ENCODE measurements at regions not wholly inside any gene's neighbourhood (a gene's known extent, or its start where the extent isn't known, plus 50 kb on each side); places are given as distances from the start of the nearest gene placed in this dataset.

DNA sequence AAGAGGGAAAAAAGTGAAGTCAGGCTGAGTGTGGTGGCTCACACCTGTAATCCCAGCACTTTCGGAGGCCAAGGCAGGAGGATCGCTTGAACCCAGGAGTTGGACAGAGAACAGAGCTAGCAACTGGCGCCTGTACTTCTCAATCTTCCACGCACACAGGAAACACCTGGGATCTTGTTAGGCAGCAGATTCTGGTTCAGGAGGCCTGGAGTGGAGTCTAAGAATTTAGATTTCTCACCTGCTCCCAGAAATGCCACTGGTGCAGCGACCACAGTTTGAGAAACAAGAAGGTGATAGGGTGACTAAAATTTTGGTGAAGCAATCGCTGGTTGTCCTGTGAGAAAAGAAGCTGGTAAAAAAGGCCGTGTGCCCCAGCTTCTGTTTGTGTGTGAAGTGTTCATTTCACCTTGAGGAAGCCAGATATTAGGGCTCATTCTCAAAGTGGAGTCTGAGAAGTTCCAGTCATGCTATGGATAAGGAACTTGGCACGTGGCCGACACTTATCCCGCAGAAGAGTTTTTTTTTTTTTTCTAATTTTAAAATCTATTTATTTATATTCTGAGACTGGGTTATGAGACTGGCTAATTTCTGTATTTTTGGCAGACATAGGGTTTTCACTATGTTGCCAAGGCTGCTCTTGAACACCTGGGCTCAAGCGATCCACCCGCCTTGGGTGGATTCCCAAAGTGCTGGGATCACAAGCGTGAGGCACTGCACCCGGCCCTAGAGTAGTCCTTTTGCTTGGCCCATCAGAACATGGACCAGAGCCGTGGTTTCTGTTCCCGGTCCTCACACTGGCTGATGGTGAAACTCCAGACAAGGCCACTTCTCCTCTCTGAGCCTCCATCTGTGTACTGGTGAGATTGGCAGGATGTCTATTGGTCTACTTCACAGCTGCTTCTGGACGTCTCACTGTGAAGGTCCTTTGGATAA lies 324.6 kb upstream of the PROK2 start:
- no peak for DNase-seq (ENCODE audit: extremely low spot score in 2 of 2)
- no peak for TF ChIP-seq POLR2A (IDR thresholded peaks at IDR 0.05)
- no peak for TF ChIP-seq CTCF (IDR thresholded peaks at IDR 0.05)
- TF ChIP-seq POLR2AphosphoS5 (IDR thresholded peaks at IDR 0.05; ENCODE audit: insufficient read depth in 1 of 2, low read depth in 1 of 2), result no peak

DNA sequence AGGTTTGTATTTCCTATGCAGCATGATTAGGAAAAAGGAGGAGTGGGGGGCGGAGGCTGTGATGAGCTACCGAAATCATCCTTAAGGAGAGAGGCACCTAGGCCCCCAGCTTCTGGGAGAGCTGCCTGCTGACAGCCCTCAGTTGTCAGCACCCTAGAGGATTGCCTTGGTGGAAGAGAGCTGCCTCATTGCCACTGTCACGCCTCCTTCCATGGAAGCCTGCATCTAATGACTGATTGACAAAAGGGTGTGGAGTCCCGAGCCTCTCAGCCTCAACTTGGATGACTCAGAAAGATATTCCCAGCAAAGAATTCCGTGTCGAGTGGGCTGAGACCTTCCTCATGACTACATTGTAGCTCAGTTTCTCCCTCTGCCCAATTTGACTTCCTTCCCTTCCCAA lies 320.4 kb upstream of the PROK2 start:
- Histone ChIP-seq H3K27me3 (no peaks in the 10 kb centered on the region), H3K9me3 (no peaks in the 10 kb centered on the region)
- no peak for DNase-seq (ENCODE audit: extremely low spot score in 2 of 2)

More for the DNA sequence above, 324.6 kb upstream of the PROK2 start:
- H3K27ac ChIP-seq, result no peak overlapping the region
- no peaks in the 10 kb centered on the region for H3K4me1 ChIP-seq
- intact Hi-C loops (cut with DNase I), result no loop called here
- H3K9me3 ChIP-seq, result no peaks in the 10 kb centered on the region
- H3K4me3 ChIP-seq, result no peak overlapping the region
- no peaks in the 10 kb centered on the region for H3K27me3 ChIP-seq
- H3K36me3 ChIP-seq, result no peaks in the 10 kb centered on the region

GRCh38 chr3:72102112-72102616 lies 317.2 kb upstream of the PROK2 start:
- TF ChIP-seq POLR2AphosphoS5 (IDR thresholded peaks at IDR 0.05; ENCODE audit: insufficient read depth in 1 of 2, low read depth in 1 of 2) (no peak), POLR2A (IDR thresholded peaks at IDR 0.05) (no peak), CTCF (IDR thresholded peaks at IDR 0.05) (no peak)
- Histone ChIP-seq H3K4me1 (peaks cover 19% of the 10 kb centered on the region), H3K4me3 (no peak overlapping the region), H3K27ac (no peak overlapping the region), H3K27me3 (no peaks in the 10 kb centered on the region), H3K36me3 (no peaks in the 10 kb centered on the region), H3K9me3 (no peaks in the 10 kb centered on the region)
- no peak for DNase-seq (ENCODE audit: extremely low spot score in 2 of 2)
- intact Hi-C loops (cut with DNase I), result no loop called here

More for the DNA sequence above, 320.4 kb upstream of the PROK2 start:
- no peak for TF ChIP-seq CTCF (IDR thresholded peaks at IDR 0.05)
- no peak for TF ChIP-seq POLR2A (IDR thresholded peaks at IDR 0.05)
- TF ChIP-seq POLR2AphosphoS5 (IDR thresholded peaks at IDR 0.05; ENCODE audit: insufficient read depth in 1 of 2, low read depth in 1 of 2), result no peak
- no peaks in the 10 kb centered on the region for H3K36me3 ChIP-seq
- H3K4me1 ChIP-seq, result peaks cover 15% of the 10 kb centered on the region
- no peak overlapping the region for H3K4me3 ChIP-seq
- intact Hi-C loops (cut with DNase I), result no loop called here
- no peak overlapping the region for H3K27ac ChIP-seq

GRCh38 chr3:72101494-72101893 lies 316.5 kb upstream of the PROK2 start:
- Histone ChIP-seq H3K27ac (no peak overlapping the region), H3K9me3 (no peaks in the 10 kb centered on the region), H3K36me3 (no peaks in the 10 kb centered on the region), H3K27me3 (no peaks in the 10 kb centered on the region), H3K4me1 (peaks cover 19% of the 10 kb centered on the region), H3K4me3 (no peak overlapping the region)
- intact Hi-C loops (cut with DNase I), result no loop called here
- DNase-seq (ENCODE audit: extremely low spot score in 2 of 2), result no peak
- TF ChIP-seq CTCF (IDR thresholded peaks at IDR 0.05) (no peak), POLR2A (IDR thresholded peaks at IDR 0.05) (no peak), POLR2AphosphoS5 (IDR thresholded peaks at IDR 0.05; ENCODE audit: insufficient read depth in 1 of 2, low read depth in 1 of 2) (no peak)

All from vagina (tissue), 2 donors.